Uterus (tissue), 3 donors: ENCODE measurements at regions not wholly inside any gene's neighbourhood (a gene's known extent, or its start where the extent isn't known, plus 50 kb on each side); places are given as distances from the start of the nearest gene placed in this dataset.
A peak's percentile ranks its signal among the peaks of the same experiment; 100 is the strongest.

Experiments
- DNase-seq, 2 donors: peaks; one replicate each; pipeline ENCODE4 v3.0.0-alpha.2; 2019 to 2020
- H3K27ac ChIP-seq, 2 donors: fragments of 200-600 bp; sonication (generic); 1 replicate in 1 of 2; 2 replicates in 1 of 2; pipeline ENCODE4 v1.5.1; 2016 to 2018
- H3K27me3 ChIP-seq, 2 donors: fragments of 200-600 bp; sonication (generic); one replicate each; pipeline ENCODE4 v1.5.1; 2018 to 2019; ENCODE audit warnings: control low read depth in 1 of 2
- H3K36me3 ChIP-seq, 2 donors: fragments of 200-600 bp; sonication (generic); one replicate each; pipeline ENCODE4 v1.5.1; 2019; ENCODE audit warnings: control low read depth in 1 of 2
- H3K4me1 ChIP-seq, 2 donors: fragments of 200-600 bp; sonication (generic); one replicate each; pipeline ENCODE4 v1.5.1; 2018 to 2019; ENCODE audit warnings: control low read depth in 1 of 2
- H3K4me3 ChIP-seq, 2 donors: fragments of 200-600 bp; sonication (generic); 1 replicate in 1 of 2; 2 replicates in 1 of 2; pipeline ENCODE4 v1.5.1; 2018 to 2019; ENCODE audit warnings: mild to moderate bottlenecking in 1 of 2
- H3K9me3 ChIP-seq, 2 donors: fragments of 200-600 bp; sonication (generic); one replicate each; pipeline ENCODE4 v1.5.1; 2019; ENCODE audit warnings: control low read depth in 1 of 2
- POLR2A ChIP-seq, 2 donors: fragments of 450-650 bp; IDR thresholded peaks; one replicate each; pipeline ENCODE4 v1.6.1; 2016; ENCODE audit warnings: antibody characterized with exemption in 2 of 2, mild to moderate bottlenecking in 1 of 2, moderate library complexity in 1 of 2
- intact Hi-C: fragments of 100-400 bp; cut with DNase I; formaldehyde crosslinking; loops from one replicate; pipeline ENCODE4 v1.15.1; 2023; ENCODE audit warnings: low total_unique reads
- TF ChIP-seq, protein P1 (sequence below), 4 experiments: fragments of 200-600 bp in 2 of 4; fragments of 450-650 bp in 2 of 4; sonication (generic) in 2 of 4; IDR thresholded peaks; one replicate each; pipeline ENCODE4 v1.5.1; 2016 to 2019; ENCODE audit warnings: antibody characterized with exemption in 4 of 4, mild to moderate bottlenecking in 2 of 4, moderate library complexity in 1 of 4
- donor health status: DM: yes; HTN: yes; CAD: no.

DNA sequence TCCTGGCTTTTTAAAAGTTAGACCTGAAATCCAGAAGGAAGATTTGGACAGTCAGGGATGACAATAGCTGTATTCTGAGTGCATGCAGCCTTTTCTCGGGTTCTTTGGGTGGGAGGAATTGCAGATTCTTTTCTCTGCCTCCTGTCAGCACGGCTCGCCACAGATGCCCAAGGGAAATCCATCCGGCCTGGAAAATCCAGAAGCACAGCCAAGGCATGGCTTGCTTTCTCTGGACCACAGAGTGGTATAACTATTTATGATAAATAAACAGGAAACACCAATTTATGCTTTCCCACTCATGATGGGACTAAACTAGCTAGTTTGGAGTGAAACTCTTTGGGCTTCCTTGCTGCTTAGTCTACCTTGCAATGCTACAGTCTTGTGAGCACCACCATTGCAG is 59.1 kb downstream of the C9orf152 start:
- Histone ChIP-seq H3K4me3 (no peak overlapping the region), H3K27me3 (no peaks in the 10 kb centered on the region), H3K27ac (peak overlapping the region; percentile 10 to 62), H3K36me3 (no peaks in the 10 kb centered on the region), H3K9me3 (no peaks in the 10 kb centered on the region), H3K4me1 (peaks cover 0 to 7% of the 10 kb centered on the region in 2 donors)
- TF ChIP-seq, protein P1, sequence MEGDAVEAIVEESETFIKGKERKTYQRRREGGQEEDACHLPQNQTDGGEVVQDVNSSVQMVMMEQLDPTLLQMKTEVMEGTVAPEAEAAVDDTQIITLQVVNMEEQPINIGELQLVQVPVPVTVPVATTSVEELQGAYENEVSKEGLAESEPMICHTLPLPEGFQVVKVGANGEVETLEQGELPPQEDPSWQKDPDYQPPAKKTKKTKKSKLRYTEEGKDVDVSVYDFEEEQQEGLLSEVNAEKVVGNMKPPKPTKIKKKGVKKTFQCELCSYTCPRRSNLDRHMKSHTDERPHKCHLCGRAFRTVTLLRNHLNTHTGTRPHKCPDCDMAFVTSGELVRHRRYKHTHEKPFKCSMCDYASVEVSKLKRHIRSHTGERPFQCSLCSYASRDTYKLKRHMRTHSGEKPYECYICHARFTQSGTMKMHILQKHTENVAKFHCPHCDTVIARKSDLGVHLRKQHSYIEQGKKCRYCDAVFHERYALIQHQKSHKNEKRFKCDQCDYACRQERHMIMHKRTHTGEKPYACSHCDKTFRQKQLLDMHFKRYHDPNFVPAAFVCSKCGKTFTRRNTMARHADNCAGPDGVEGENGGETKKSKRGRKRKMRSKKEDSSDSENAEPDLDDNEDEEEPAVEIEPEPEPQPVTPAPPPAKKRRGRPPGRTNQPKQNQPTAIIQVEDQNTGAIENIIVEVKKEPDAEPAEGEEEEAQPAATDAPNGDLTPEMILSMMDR (IDR thresholded peaks at IDR 0.05): no peak
- no peak for TF ChIP-seq POLR2A (IDR thresholded peaks at IDR 0.05)
- DNase-seq: no peak
- intact Hi-C loops: no loop called here
